ENCODE measurements at regions not wholly inside any gene's neighbourhood (a gene's known extent, or its start where the extent isn't known, plus 50 kb on each side); places are given as distances from the start of the nearest gene placed in this dataset.

DNA sequence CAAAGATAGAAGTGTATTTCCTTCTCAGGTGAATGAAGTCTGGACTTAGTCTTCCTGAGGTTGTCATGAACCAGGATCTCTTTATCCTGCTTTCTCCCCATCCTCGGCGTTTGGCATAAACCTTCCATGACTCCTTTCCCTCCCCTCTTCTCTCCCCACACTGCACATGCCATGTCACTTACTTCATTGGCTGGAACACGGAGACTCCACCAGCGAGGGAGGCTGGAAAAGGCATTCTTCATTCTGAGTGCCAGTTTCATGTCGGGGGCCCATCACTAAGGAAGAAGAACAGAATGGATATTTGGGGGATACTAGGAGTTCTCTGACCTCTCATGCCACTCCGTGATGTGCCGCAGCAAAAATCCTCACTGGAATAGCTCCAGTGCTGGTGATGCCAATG is 105.6 kb downstream of the VCPKMT start:
- H3K4me1 Mint-ChIP-seq: peaks cover 10% of the 10 kb centered on the region
- H3K4me3 Mint-ChIP-seq: no peak overlapping the region
- H3K27ac Mint-ChIP-seq: no peak overlapping the region
- CTCF ChIA-PET: no interaction called here
- DNase-seq (ENCODE audit: low spot score): no peak
- no peak for ATAC-seq
- TF ChIP-seq GRHL2 (CRISPR knock-in tag; IDR thresholded peaks at IDR 0.05; ENCODE audit: insufficient replicate concordance, severe bottlenecking) (no peak), NFE2L1 (CRISPR knock-in tag; IDR thresholded peaks at IDR 0.05) (no peak), ZNF263 (CRISPR knock-in tag; IDR thresholded peaks at IDR 0.05; ENCODE audit: low read depth) (no peak)
- TF ChIP-seq, protein P1, sequence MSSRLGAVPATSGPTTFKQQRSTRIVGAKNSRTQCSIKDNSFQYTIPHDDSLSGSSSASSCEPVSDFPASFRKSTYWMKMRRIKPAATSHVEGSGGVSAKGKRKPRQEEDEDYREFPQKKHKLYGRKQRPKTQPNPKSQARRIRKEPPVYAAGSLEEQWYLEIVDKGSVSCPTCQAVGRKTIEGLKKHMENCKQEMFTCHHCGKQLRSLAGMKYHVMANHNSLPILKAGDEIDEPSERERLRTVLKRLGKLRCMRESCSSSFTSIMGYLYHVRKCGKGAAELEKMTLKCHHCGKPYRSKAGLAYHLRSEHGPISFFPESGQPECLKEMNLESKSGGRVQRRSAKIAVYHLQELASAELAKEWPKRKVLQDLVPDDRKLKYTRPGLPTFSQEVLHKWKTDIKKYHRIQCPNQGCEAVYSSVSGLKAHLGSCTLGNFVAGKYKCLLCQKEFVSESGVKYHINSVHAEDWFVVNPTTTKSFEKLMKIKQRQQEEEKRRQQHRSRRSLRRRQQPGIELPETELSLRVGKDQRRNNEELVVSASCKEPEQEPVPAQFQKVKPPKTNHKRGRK (CRISPR knock-in tag; IDR thresholded peaks at IDR 0.05; ENCODE audit: borderline replicate concordance): no peak
- no peaks in the 10 kb centered on the region for H3K9me3 Mint-ChIP-seq
- POLR2A ChIA-PET: no interaction called here
- no peaks in the 10 kb centered on the region for H3K36me3 Mint-ChIP-seq
- H3K27me3 Mint-ChIP-seq (ENCODE audit: low read depth): no peaks in the 10 kb centered on the region; the same call in 1 of the 2 replicates

DNA sequence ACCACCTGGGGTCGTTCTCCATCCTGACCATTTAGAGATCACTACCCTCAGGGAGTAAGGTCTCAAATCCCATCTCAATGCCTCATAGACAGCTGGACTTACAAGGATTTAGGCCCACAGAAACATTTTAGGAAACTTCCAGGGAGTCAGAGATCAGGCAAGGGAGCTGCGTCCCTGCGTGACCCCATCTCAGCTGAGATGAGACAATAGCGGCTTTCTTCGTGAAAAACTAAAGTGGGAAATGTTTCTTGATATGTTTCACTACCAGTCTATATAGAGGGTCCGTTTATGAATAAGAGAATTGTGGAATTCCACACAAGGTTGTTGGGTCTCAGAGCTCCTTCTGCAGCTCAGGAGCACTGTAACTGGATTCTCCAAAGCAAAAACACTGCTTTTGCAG is 105.1 kb downstream of the VCPKMT start:
- peaks cover 10% of the 10 kb centered on the region for H3K4me1 Mint-ChIP-seq
- CTCF ChIA-PET: interaction anchor here (1.0 kb wide), 1 partner anchor 159 kb away, joined by 3 read pairs; the partner anchor contains the start of gene NEMF

DNA sequence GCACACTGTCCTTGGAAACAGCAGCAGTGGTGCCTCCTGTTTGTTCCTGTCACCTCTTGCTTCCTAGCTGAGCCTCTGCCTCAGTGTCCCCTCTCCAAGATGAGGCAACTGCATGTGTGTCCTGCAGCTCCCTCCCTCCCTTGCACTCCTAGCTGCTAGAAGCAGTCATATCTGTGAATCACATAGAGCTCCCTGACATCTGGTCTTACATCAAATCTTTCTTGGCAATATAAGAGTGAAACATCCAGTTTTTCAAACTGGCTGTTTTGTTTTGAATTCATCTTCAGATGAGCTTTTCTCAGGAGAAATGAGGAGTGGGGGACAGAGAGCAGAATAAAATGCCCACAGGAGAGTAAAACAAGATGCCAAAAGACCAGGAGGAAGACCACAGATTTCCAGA is 103.7 kb downstream of the VCPKMT start:
- no peak overlapping the region for H3K4me3 Mint-ChIP-seq
- no peaks in the 10 kb centered on the region for H3K9me3 Mint-ChIP-seq
- ChIA-PET POLR2A (no interaction called here), CTCF (no interaction called here)
- H3K36me3 Mint-ChIP-seq: no peaks in the 10 kb centered on the region
- DNase-seq (ENCODE audit: low spot score): no peak
- H3K4me1 Mint-ChIP-seq: peaks cover 10% of the 10 kb centered on the region
- H3K27ac Mint-ChIP-seq: no peak overlapping the region
- no peaks in the 10 kb centered on the region for H3K27me3 Mint-ChIP-seq (ENCODE audit: low read depth)
- ATAC-seq: no peak
- TF ChIP-seq HMGA2 (CRISPR knock-in tag; IDR thresholded peaks at IDR 0.05): no peak
- TF ChIP-seq, protein P2, sequence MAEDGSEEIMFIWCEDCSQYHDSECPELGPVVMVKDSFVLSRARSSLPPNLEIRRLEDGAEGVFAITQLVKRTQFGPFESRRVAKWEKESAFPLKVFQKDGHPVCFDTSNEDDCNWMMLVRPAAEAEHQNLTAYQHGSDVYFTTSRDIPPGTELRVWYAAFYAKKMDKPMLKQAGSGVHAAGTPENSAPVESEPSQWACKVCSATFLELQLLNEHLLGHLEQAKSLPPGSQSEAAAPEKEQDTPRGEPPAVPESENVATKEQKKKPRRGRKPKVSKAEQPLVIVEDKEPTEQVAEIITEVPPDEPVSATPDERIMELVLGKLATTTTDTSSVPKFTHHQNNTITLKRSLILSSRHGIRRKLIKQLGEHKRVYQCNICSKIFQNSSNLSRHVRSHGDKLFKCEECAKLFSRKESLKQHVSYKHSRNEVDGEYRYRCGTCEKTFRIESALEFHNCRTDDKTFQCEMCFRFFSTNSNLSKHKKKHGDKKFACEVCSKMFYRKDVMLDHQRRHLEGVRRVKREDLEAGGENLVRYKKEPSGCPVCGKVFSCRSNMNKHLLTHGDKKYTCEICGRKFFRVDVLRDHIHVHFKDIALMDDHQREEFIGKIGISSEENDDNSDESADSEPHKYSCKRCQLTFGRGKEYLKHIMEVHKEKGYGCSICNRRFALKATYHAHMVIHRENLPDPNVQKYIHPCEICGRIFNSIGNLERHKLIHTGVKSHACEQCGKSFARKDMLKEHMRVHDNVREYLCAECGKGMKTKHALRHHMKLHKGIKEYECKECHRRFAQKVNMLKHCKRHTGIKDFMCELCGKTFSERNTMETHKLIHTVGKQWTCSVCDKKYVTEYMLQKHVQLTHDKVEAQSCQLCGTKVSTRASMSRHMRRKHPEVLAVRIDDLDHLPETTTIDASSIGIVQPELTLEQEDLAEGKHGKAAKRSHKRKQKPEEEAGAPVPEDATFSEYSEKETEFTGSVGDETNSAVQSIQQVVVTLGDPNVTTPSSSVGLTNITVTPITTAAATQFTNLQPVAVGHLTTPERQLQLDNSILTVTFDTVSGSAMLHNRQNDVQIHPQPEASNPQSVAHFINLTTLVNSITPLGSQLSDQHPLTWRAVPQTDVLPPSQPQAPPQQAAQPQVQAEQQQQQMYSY (CRISPR knock-in tag; IDR thresholded peaks at IDR 0.05): no peak
- TF ChIP-seq MYBL2 (CRISPR knock-in tag; IDR thresholded peaks at IDR 0.05): no peak
- no peak for TF ChIP-seq ESRRA (CRISPR knock-in tag; IDR thresholded peaks at IDR 0.05; ENCODE audit: borderline replicate concordance)
- TF ChIP-seq, protein P3, sequence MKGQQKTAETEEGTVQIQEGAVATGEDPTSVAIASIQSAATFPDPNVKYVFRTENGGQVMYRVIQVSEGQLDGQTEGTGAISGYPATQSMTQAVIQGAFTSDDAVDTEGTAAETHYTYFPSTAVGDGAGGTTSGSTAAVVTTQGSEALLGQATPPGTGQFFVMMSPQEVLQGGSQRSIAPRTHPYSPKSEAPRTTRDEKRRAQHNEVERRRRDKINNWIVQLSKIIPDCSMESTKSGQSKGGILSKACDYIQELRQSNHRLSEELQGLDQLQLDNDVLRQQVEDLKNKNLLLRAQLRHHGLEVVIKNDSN (CRISPR knock-in tag; IDR thresholded peaks at IDR 0.05): no peak
- no peak for TF ChIP-seq NFATC4 (CRISPR knock-in tag; IDR thresholded peaks at IDR 0.05)
- TF ChIP-seq ZNF219 (CRISPR knock-in tag; IDR thresholded peaks at IDR 0.05; ENCODE audit: borderline replicate concordance): no peak
- TF ChIP-seq, protein P4, sequence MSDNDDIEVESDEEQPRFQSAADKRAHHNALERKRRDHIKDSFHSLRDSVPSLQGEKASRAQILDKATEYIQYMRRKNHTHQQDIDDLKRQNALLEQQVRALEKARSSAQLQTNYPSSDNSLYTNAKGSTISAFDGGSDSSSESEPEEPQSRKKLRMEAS (CRISPR knock-in tag; IDR thresholded peaks at IDR 0.05): no peak
- TF ChIP-seq, protein P5, sequence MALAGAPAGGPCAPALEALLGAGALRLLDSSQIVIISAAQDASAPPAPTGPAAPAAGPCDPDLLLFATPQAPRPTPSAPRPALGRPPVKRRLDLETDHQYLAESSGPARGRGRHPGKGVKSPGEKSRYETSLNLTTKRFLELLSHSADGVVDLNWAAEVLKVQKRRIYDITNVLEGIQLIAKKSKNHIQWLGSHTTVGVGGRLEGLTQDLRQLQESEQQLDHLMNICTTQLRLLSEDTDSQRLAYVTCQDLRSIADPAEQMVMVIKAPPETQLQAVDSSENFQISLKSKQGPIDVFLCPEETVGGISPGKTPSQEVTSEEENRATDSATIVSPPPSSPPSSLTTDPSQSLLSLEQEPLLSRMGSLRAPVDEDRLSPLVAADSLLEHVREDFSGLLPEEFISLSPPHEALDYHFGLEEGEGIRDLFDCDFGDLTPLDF (CRISPR knock-in tag; IDR thresholded peaks at IDR 0.05): no peak

More for the DNA sequence above, 105.1 kb downstream of the VCPKMT start:
- no peaks in the 10 kb centered on the region for H3K36me3 Mint-ChIP-seq
- H3K9me3 Mint-ChIP-seq: no peaks in the 10 kb centered on the region
- POLR2A ChIA-PET: no interaction called here
- no peak overlapping the region for H3K27ac Mint-ChIP-seq
- H3K27me3 Mint-ChIP-seq (ENCODE audit: low read depth): no peaks in the 10 kb centered on the region
- no peak for DNase-seq (ENCODE audit: low spot score)
- H3K4me3 Mint-ChIP-seq: no peak overlapping the region
- no peak for ATAC-seq
- TF ChIP-seq, protein P6, sequence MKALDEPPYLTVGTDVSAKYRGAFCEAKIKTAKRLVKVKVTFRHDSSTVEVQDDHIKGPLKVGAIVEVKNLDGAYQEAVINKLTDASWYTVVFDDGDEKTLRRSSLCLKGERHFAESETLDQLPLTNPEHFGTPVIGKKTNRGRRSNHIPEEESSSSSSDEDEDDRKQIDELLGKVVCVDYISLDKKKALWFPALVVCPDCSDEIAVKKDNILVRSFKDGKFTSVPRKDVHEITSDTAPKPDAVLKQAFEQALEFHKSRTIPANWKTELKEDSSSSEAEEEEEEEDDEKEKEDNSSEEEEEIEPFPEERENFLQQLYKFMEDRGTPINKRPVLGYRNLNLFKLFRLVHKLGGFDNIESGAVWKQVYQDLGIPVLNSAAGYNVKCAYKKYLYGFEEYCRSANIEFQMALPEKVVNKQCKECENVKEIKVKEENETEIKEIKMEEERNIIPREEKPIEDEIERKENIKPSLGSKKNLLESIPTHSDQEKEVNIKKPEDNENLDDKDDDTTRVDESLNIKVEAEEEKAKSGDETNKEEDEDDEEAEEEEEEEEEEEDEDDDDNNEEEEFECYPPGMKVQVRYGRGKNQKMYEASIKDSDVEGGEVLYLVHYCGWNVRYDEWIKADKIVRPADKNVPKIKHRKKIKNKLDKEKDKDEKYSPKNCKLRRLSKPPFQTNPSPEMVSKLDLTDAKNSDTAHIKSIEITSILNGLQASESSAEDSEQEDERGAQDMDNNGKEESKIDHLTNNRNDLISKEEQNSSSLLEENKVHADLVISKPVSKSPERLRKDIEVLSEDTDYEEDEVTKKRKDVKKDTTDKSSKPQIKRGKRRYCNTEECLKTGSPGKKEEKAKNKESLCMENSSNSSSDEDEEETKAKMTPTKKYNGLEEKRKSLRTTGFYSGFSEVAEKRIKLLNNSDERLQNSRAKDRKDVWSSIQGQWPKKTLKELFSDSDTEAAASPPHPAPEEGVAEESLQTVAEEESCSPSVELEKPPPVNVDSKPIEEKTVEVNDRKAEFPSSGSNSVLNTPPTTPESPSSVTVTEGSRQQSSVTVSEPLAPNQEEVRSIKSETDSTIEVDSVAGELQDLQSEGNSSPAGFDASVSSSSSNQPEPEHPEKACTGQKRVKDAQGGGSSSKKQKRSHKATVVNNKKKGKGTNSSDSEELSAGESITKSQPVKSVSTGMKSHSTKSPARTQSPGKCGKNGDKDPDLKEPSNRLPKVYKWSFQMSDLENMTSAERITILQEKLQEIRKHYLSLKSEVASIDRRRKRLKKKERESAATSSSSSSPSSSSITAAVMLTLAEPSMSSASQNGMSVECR (CRISPR knock-in tag; IDR thresholded peaks at IDR 0.05; ENCODE audit: borderline replicate concordance): no peak
- no peak for TF ChIP-seq RELA (CRISPR knock-in tag; IDR thresholded peaks at IDR 0.05; ENCODE audit: borderline replicate concordance)
- TF ChIP-seq ZNF121 (CRISPR knock-in tag; IDR thresholded peaks at IDR 0.05): no peak
